ENCODE measurements at regions not wholly inside any gene's neighbourhood (a gene's known extent, or its start where the extent isn't known, plus 50 kb on each side); places are given as distances from the start of the nearest gene placed in this dataset.

DNA sequence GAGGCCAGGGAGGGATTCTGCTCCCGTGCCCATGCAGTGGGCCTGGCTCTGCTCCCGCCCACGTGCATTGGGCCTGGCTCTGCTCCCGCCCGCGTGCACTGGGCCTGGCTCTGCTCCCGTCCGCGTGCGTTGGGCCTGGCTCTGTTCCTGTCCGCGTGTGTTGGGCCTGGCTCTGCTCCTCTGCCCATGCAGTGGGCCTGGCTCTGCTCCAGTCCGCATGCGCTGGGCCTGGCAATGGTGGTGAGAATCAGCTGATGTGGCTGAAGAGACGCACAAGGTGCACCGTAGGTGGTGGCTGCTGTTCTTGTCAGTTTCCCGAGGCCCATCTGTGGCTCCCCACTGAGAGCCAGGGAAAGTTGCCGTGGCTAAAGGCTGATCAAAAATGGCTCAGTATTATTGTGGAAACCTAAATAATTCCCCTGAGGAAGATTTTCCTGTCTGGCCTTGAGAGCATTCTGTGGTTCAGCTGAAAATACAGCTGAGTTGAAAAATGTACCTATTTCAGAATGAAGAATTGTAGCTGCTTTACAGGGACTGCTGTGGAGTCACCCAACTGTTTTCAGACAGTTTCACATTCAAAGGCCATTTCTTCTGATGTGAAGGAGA, 572.4 kb downstream of the GLRX3 start:
- intact Hi-C loops (cut with DNase I): no loop called here
- Histone ChIP-seq H3K4me1 (no peaks in the 10 kb centered on the region), H3K4me3 (no peak overlapping the region), H3K9ac (ENCODE audit: low read depth in 2 of 2, low read length in 2 of 2) (no peak overlapping the region), H3K36me3 (no peaks in the 10 kb centered on the region), H3K27ac (no peak overlapping the region), H3K9me3 (no peaks in the 10 kb centered on the region), H3K27me3 (no peaks in the 10 kb centered on the region)
- no peak for DNase-seq
- TF ChIP-seq, protein P1, sequence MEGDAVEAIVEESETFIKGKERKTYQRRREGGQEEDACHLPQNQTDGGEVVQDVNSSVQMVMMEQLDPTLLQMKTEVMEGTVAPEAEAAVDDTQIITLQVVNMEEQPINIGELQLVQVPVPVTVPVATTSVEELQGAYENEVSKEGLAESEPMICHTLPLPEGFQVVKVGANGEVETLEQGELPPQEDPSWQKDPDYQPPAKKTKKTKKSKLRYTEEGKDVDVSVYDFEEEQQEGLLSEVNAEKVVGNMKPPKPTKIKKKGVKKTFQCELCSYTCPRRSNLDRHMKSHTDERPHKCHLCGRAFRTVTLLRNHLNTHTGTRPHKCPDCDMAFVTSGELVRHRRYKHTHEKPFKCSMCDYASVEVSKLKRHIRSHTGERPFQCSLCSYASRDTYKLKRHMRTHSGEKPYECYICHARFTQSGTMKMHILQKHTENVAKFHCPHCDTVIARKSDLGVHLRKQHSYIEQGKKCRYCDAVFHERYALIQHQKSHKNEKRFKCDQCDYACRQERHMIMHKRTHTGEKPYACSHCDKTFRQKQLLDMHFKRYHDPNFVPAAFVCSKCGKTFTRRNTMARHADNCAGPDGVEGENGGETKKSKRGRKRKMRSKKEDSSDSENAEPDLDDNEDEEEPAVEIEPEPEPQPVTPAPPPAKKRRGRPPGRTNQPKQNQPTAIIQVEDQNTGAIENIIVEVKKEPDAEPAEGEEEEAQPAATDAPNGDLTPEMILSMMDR (IDR thresholded peaks at IDR 0.05): no peak

DNA sequence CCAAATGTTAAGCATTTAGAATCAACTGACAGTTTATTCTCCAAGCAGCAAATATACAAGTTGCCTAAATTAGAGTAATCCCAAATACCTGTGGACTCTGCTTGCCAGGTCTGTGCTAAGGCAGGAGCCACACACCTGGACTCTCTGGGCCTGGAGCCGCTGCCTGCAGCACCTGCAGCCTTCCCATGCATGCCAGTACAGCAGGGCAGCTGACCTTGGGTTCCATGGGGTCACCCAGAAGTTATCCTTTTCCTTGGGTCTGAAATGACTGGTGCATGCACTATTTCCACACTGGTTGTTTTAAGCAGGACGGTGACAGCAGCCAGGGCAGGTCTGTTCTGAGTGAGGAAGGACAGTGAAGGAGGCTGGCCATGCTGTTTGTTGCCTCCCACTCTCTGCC, 573.2 kb downstream of the GLRX3 start:
- Histone ChIP-seq H3K4me1 (no peaks in the 10 kb centered on the region), H3K9me3 (no peaks in the 10 kb centered on the region), H3K9ac (ENCODE audit: low read depth in 2 of 2, low read length in 2 of 2) (no peak overlapping the region), H3K27me3 (no peaks in the 10 kb centered on the region), H3K4me3 (no peak overlapping the region), H3K27ac (no peak overlapping the region), H3K36me3 (no peaks in the 10 kb centered on the region)
- DNase-seq: no peak
- TF ChIP-seq, protein P1 (IDR thresholded peaks at IDR 0.05): no peak
- intact Hi-C loops (cut with DNase I): no loop called here

DNA sequence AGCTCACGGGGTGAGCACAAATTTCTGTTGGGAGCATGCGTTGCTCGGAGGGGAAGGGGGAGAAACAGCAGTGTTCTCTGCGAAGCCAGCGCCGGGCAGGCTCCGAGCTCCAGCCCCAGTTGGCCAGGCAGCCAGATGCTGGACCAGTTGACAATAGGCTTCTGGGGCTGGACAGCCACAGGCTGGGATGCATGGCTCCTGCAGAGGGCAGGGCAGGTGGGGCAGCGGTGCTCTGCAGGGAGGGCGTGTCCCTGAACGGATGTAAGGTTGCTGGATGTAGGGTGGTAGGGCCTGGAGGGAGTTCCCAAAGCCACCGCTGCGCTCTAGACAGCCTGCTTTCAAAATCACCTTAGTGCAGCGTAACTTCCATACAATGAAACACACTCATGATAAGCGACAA, 574.9 kb downstream of the GLRX3 start:
- no peak overlapping the region for H3K27ac ChIP-seq
- intact Hi-C loops (cut with DNase I): no loop called here
- no peak overlapping the region for H3K9ac ChIP-seq (ENCODE audit: low read depth in 2 of 2, low read length in 2 of 2)
- H3K27me3 ChIP-seq: no peaks in the 10 kb centered on the region
- H3K4me1 ChIP-seq: no peaks in the 10 kb centered on the region
- TF ChIP-seq, protein P1 (IDR thresholded peaks at IDR 0.05): no peak
- no peak for DNase-seq
- H3K36me3 ChIP-seq: no peaks in the 10 kb centered on the region
- no peaks in the 10 kb centered on the region for H3K9me3 ChIP-seq
- no peak overlapping the region for H3K4me3 ChIP-seq

DNA sequence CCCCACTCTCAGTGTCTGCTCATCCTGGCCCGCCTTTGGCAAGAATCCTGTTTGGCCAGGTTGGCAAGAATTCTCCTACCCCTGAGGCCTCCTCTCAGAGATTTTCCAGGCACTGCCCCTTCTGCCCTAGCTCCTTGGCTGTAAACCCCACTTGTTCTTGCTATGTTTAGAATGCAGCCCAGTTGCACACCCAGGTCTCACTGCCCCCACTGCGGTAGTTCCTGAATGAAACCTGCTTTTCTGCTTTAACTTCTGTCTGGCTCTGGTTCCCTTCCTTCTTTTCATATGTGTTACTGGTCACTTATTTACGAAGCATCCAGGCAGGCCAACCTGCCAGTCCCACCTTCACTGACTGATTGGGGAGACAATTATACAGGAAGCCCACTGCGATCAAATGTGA, 576.9 kb downstream of the GLRX3 start:
- Histone ChIP-seq H3K4me1 (no peaks in the 10 kb centered on the region), H3K36me3 (no peaks in the 10 kb centered on the region), H3K27ac (no peak overlapping the region), H3K27me3 (no peaks in the 10 kb centered on the region), H3K9ac (ENCODE audit: low read depth in 2 of 2, low read length in 2 of 2) (no peak overlapping the region), H3K9me3 (no peaks in the 10 kb centered on the region), H3K4me3 (no peak overlapping the region)
- DNase-seq: no peak
- intact Hi-C loops (cut with DNase I): no loop called here
- TF ChIP-seq, protein P1 (IDR thresholded peaks at IDR 0.05): no peak

DNA sequence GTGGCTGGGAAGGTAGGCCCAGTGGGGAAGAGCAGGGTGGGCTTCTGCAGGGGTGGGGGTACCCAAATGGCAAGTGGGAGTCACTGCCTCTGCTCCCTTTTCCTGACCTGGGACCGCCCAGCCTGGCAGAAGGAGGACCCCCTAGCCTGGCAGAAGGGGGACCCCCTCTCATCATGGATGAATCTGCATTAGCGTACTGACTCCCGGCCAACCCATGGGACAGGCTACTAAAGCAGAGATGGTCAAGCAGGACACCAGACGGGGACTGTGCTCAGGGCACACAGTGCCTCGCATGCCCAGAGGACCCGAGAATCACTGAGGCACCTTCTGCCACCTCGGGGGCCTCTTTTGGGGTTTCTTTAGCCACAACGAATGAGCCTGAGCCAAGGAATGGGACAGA, 577.5 kb downstream of the GLRX3 start:
- no peak for DNase-seq
- Histone ChIP-seq H3K27ac (no peak overlapping the region), H3K4me3 (no peak overlapping the region), H3K9me3 (no peaks in the 10 kb centered on the region), H3K36me3 (no peaks in the 10 kb centered on the region), H3K9ac (ENCODE audit: low read depth in 2 of 2, low read length in 2 of 2) (no peak overlapping the region), H3K4me1 (no peaks in the 10 kb centered on the region), H3K27me3 (no peaks in the 10 kb centered on the region)
- intact Hi-C loops (cut with DNase I): no loop called here
- TF ChIP-seq, protein P1 (IDR thresholded peaks at IDR 0.05): no peak
